Activated naive CD4-positive, alpha-beta T cell treated with anti-CD3 and anti-CD28 coated beads, Interleukin-2, amount 50 U/mL, for 72 hours (primary cell): ENCODE measurements at regions not wholly inside any gene's neighbourhood (a gene's known extent, or its start where the extent isn't known, plus 50 kb on each side); places are given as distances from the start of the nearest gene placed in this dataset.
A peak's percentile ranks its signal among the peaks of the same experiment; 100 is the strongest.

Source experiments
- ATAC-seq, 2 donors: fragments of 150-1000 bp; cut with Tn5 transposase; 2 replicates each; pipeline ENCODE4 v1.10.0; 2021; ENCODE audit warnings: mild to moderate bottlenecking in 2 of 2, moderate library complexity in 2 of 2
- DNase-seq, 2 donors: peaks; one replicate each; pipeline ENCODE4 v3.0.0; 2021 to 2022; ENCODE audit warnings: low spot score in 2 of 2
- H3K27ac Mint-ChIP-seq, 2 donors: one replicate each; pipeline ENCODE4 v1.8.0; 2022; ENCODE audit warnings: mild to moderate bottlenecking in 2 of 2, mixed read lengths in 2 of 2
- H3K36me3 Mint-ChIP-seq, 2 donors: one replicate each; pipeline ENCODE4 v1.8.0; 2022; ENCODE audit warnings: mixed read lengths in 2 of 2
- H3K9me3 Mint-ChIP-seq, 2 donors: one replicate each; pipeline ENCODE4 v1.8.0; 2022; ENCODE audit warnings: mixed read lengths in 2 of 2

DNA sequence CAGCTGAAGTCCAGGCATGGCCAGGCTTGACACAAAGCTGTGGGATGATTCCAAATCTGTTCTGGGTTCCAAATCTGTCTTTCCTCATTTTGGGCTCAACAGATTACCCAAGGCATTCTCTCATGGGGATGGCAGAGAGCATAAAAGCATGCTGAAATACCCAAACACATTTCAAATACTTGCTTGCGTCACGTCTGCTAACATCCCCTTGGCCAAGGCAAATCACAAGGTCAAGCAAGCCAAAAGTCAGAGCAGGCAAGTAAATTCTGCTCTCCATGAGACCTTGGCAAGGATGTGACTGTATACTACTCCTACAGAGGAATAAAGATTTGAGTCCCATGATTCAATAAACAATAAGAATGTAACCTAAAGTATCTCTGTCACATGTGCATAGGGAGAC lies 306.7 kb downstream of the EPB41L4A start:
- DNase-seq (no peak), ATAC-seq (no peak)
- Mint-ChIP-seq H3K36me3 (no peaks in the 10 kb centered on the region), H3K27ac (no peak overlapping the region), H3K9me3 (no peaks in the 10 kb centered on the region)

DNA sequence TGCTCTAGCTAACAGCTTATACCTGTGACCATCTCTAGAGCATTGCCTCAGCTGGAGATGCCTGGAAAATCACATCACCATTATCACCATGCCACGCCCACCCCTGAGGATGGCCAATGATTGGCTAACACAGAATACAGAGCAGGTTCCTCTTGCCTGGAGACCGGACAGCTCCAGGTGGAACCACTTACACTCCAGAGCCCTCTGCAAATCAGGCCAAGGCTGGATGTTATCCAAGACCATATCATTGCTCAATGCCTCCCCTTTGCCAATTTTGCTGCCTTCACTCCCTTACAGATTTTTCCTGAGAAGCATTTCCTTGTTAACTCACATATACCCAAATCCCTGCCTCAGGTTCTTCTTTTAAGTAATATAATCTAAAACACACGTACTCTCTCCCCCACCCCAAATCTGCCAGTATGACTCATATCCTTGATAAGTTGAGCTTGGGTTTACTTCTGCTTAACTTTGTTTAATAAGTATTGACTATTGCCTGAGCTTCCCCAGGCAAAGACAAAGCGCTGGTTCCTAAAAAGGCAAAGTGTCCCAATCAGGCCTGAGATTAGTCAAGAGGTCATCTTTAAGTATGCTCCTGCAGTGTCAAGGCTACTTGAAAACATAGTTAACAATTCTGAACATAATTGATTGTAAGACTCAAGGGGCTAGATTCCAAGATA lies 309.6 kb downstream of the EPB41L4A start:
- H3K36me3 Mint-ChIP-seq: no peaks in the 10 kb centered on the region
- no peaks in the 10 kb centered on the region for H3K9me3 Mint-ChIP-seq
- ATAC-seq (no peak), DNase-seq (no peak)
- H3K27ac Mint-ChIP-seq: no peak overlapping the region

DNA sequence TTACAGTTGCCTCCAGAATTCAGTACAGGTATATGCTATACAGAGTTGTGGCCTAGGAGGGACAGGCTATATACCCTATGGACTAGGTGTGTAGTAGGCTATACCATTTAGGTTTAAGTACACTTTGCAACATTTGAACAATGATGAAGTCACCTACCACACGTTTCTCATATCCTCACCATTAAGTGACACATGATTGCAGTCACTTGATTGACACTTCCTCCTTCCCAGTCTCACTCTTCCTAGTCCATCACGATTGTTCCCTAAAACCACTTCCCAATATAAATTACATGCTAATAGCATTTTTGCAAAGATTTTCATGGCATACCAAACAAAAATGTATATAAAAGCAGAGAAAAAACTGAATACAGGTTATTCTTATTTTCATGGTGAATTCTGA lies 312.2 kb downstream of the EPB41L4A start:
- Mint-ChIP-seq H3K36me3 (no peaks in the 10 kb centered on the region), H3K9me3 (no peaks in the 10 kb centered on the region), H3K27ac (no peak overlapping the region)
- ATAC-seq (no peak), DNase-seq (no peak)

DNA sequence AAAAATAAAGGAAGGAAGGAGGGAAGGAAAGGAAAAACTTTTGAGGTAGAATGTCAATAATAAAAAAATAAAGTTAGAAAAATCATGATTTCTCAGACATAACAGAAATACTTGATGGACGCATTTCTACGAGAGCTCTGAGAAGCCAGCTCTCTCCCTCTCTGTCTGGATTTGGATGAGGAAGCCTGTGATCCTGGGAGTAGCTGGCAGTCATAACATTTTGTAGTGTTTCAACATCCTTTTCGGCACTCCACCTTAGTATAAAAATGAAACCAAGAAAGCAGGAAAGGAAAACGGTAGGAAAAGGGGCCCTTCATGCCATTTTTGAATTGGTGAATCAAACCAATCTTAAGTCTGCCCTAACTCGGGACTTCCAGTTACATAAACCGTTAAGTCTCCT lies 321.3 kb downstream of the EPB41L4A start:
- ATAC-seq: no peak
- peaks cover 0 to 3% of the 10 kb centered on the region in 2 donors for H3K9me3 Mint-ChIP-seq
- no peak for DNase-seq
- H3K27ac Mint-ChIP-seq: no peak overlapping the region
- H3K36me3 Mint-ChIP-seq: no peaks in the 10 kb centered on the region

DNA sequence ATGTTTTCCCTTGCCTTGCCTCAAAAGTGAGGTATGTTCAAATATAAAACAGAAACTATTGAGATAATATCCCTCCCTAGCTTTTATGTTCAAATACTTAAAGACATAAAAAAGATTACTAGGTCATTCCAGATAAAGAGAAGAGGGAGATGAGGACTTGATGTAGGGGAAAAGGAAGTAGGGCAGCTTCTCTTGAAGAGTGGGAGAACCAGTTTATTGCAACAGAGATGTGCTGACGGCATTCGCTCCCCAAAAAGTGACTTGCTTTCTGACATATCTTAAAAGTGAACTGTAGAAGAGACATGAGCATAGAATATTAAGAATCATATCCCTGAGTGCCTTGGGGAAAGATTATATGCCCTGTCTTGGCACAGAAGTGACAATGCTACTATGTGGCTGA lies 330.2 kb upstream of the NREP start:
- DNase-seq: no peak
- H3K27ac Mint-ChIP-seq: no peak overlapping the region
- H3K36me3 Mint-ChIP-seq: no peaks in the 10 kb centered on the region
- ATAC-seq: no peak
- no peaks in the 10 kb centered on the region for H3K9me3 Mint-ChIP-seq

DNA sequence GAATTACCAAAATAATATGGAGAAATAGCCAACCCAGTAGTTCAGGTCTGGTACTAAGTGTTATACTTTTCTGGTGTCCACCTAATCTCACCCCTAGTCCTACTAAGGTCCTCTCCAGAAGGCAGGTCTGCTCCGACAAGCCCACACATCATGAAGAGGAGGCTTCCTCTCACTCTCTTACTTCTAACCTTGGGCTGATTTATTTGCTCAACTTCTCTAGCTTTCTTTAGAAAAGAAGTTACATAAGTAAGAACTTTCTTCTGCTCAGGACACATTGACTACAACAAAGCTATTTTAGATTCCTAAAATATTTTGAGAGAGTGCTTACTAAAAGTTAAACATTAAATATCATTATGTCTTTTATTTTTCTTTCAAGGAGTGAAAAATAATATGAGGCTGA lies 329.7 kb upstream of the NREP start:
- Mint-ChIP-seq H3K27ac (no peak overlapping the region), H3K36me3 (no peaks in the 10 kb centered on the region), H3K9me3 (no peaks in the 10 kb centered on the region)
- DNase-seq: no peak
- no peak for ATAC-seq

DNA sequence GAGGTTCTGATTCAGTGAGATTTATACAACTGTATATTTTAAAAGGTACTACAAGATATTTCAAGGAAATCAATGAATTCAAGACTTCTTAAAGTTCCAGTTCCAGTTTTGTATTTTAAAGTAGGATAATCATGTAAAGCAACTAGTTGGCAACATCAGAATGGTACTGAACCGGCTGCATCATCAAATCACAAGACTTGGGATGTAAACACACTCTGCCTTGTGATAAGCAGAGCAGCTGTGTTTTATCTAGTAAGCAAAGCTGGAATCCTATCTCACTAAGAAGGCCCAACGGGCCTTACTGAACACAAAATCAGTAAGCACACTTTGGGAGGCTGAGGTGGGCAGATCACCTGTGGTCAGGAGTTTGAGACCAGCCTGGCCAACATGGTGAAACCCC lies 327.2 kb upstream of the NREP start:
- Mint-ChIP-seq H3K9me3 (no peaks in the 10 kb centered on the region), H3K27ac (no peak overlapping the region), H3K36me3 (no peaks in the 10 kb centered on the region)
- ATAC-seq: no peak
- no peak for DNase-seq

DNA sequence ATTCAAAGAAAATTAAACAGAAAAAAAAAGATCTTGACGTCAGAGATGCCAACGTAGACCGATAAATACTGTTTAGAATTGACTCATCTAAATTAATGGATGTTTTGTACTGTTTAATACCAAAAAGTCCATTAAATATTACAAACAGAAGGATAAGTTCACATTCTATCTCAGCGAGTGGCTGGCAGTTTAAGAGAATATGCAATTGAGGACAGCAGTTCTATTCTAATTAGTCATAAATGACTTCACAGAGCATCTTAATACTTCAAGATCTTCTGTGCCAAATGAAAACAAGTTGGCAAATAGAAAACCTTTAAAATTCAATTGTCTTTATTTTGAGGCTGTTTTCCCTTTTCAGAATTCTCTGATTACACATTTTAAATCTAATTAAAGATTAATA lies 326.6 kb upstream of the NREP start:
- DNase-seq: no peak
- Mint-ChIP-seq H3K27ac (no peak overlapping the region), H3K36me3 (no peaks in the 10 kb centered on the region), H3K9me3 (no peaks in the 10 kb centered on the region)
- ATAC-seq: no peak

DNA sequence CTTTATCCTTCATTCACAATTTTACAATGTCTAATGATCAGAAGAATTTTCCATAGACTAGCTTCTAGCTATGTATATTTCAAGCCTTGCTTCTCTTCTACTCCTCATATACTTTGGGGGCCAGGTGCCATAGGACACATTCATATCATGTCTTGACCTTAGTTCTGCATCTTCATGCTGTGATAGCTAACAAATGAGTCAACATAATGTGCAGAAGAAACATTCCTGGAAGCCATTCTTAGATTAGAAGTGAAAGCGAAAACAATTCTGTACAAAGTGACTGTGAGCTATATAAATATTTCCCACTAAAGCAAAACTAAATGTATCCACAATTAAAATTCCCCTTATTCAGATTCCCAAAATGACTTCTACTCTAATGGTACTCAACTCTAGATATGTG lies 320.2 kb upstream of the NREP start:
- ATAC-seq: peak in 1 of 2 donors; percentile 47
- H3K9me3 Mint-ChIP-seq: peaks cover 0 to 3% of the 10 kb centered on the region in 2 donors
- H3K27ac Mint-ChIP-seq: no peak overlapping the region
- no peaks in the 10 kb centered on the region for H3K36me3 Mint-ChIP-seq
- no peak for DNase-seq

DNA sequence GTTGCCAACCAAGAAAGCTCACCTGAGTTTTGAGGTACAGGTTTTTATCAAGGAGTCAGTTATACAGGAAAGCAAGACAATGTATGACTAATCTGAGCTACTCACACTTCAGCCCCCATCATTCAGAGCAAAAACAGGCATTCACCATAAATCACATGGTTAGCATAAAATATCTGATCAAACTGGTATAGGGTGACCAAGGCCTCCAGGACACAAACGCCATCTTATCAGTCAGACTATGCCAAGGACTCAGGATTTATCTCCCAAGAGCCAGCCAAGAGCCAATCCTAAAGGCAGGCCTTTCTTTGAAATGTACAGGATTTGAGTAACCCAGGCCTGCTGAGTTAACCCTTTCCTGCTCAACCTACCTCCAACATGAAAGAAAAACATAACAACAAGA lies 313.0 kb upstream of the NREP start:
- no peaks in the 10 kb centered on the region for H3K9me3 Mint-ChIP-seq
- DNase-seq (no peak), ATAC-seq (no peak)
- H3K27ac Mint-ChIP-seq: no peak overlapping the region
- H3K36me3 Mint-ChIP-seq: no peaks in the 10 kb centered on the region

DNA sequence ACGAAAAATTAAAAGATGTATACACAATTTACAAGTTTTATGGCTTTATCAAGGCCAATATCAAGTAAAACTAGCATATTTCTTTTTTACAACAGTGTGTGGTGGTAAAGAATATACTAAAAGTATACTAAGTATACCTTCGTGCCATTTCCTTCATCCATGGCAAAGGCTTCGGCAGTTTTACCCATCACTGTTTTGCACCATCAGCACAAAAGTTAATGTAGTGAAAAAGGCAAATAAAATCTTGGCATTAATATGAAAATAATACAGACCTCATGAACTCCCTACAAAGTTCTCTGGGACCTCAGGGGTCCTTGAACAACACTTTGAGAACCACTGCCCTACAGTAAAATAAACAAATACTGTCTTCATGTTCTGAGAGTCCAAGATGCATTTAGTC lies 312.3 kb upstream of the NREP start:
- ATAC-seq: no peak
- no peak overlapping the region for H3K27ac Mint-ChIP-seq

DNA sequence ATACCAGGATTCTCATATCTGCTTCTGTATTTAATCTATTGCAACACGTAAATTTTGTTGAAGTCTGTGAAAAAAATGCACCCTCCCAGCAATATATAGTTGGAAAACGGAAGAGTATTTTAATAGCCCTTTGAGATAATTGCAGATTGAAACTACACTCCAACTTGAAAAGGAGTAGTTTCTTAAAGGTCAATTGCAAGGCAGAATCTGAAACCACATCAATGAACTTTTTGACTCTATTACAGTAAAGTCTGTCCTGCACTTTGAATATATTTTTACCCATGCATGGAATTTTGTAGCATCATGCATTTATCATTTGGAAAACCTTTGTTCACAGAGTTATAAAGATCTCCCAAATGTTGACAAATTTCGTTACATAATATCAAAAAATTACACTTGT lies 311.6 kb upstream of the NREP start:
- ATAC-seq (no peak), DNase-seq (no peak)
- no peaks in the 10 kb centered on the region for H3K9me3 Mint-ChIP-seq
- H3K36me3 Mint-ChIP-seq: no peaks in the 10 kb centered on the region
- H3K27ac Mint-ChIP-seq: no peak overlapping the region

More for the DNA sequence above, 312.3 kb upstream of the NREP start:
- no peak for DNase-seq
- H3K9me3 Mint-ChIP-seq: no peaks in the 10 kb centered on the region
- no peaks in the 10 kb centered on the region for H3K36me3 Mint-ChIP-seq

DNA sequence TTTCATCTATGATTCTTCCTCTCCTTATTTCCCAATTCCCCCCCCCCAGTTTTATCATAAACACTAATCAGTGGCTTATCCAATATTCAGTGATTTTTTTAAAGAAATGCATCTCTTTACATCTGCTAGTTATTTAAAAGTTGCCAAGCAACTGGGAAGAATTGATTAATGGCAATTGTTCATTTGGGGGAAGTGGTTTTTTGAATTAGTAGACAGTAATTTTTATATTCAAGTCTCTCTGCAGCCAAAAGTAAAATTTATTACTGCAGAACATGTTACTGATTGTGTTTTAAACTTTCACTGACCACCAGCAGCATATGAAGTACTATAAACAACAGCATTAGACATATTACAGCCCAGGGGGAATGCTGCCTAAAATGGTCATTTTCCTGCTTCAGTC lies 308.8 kb upstream of the NREP start:
- ATAC-seq (no peak), DNase-seq (no peak)
- Mint-ChIP-seq H3K27ac (no peak overlapping the region), H3K9me3 (no peaks in the 10 kb centered on the region), H3K36me3 (no peaks in the 10 kb centered on the region)

DNA sequence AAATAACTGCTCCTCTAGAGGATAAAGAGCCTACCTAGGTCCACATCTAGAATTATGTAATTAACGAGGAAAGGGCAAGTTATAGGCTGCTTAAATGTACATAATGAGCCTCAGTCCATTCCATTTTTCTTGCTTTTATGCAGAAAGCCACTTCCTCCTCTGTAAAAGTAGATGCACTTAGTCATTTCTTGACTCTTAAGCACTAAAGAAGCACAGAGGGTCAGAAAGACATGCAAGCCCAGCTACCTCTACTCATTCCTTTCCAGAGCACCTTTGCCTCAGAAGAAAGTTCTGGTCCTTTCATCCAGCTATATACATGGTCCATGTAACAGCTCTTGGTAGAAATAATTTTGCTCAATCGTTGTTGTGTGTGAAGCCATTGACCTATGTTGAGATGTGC lies 308.0 kb upstream of the NREP start:
- Mint-ChIP-seq H3K9me3 (no peaks in the 10 kb centered on the region), H3K27ac (no peak overlapping the region), H3K36me3 (no peaks in the 10 kb centered on the region)
- DNase-seq (no peak), ATAC-seq (no peak)

DNA sequence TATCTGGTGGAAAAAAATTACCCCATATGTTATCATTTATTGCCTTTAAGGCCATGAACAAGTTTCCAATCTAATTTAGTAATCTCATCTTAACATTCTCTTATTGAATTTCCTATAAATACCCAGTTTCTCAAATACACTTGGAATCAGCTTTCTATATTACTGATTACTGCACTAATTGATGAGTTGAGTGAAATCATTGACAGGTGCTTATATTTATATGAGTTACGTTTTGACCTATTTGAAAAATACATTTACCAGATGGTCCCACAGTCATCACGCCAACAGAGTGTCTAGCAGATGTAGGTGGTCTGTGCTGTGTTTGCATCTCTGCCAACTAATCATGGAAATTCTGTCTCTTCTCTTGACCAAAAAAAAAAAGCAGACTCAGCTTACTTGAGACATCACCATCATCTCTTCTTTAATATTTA lies 307.3 kb upstream of the NREP start:
- DNase-seq (no peak), ATAC-seq (no peak)
- H3K36me3 Mint-ChIP-seq: no peaks in the 10 kb centered on the region
- H3K27ac Mint-ChIP-seq: no peak overlapping the region
- H3K9me3 Mint-ChIP-seq: no peaks in the 10 kb centered on the region

DNA sequence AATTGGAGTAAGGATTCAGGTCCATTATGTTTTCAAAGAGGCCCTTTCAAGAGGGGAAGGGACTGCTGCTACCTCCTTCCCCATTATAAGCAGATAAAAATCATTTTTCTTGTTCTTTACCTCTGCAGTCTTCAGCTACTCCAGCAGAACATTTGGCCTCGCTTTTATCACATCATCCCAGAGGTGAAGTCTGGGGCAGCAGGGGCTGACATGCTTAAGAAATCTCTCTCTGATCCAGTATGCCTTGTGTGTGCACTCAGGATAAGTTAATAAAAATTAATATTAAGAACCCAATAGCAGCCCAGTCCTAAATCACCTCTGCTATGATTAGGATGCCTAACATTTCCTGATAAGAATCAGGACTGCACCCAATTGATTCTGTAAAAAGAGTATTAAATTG lies 306.9 kb upstream of the NREP start:
- Mint-ChIP-seq H3K27ac (no peak overlapping the region), H3K9me3 (no peaks in the 10 kb centered on the region), H3K36me3 (no peaks in the 10 kb centered on the region)
- DNase-seq (no peak), ATAC-seq (no peak)

DNA sequence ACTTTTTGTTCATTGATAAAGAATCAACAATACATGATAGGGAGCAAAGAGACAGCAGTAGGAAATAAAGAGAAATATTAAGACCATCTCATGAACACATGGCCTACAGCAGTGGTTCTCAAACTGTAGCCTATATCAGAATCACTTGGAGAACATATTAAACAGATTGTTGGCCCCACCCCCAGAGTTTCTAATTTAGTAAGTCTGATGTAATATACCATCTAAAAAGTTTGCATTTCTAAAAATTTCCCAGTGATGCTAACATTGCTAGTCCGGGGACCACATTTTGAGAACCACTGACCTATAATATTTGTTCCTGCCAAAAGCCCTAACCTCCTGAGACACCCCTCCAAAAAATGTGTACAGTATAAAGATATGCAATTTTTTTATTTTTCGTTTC lies 306.2 kb upstream of the NREP start:
- Mint-ChIP-seq H3K36me3 (no peaks in the 10 kb centered on the region), H3K27ac (no peak overlapping the region), H3K9me3 (no peaks in the 10 kb centered on the region)
- no peak for ATAC-seq
- no peak for DNase-seq

DNA sequence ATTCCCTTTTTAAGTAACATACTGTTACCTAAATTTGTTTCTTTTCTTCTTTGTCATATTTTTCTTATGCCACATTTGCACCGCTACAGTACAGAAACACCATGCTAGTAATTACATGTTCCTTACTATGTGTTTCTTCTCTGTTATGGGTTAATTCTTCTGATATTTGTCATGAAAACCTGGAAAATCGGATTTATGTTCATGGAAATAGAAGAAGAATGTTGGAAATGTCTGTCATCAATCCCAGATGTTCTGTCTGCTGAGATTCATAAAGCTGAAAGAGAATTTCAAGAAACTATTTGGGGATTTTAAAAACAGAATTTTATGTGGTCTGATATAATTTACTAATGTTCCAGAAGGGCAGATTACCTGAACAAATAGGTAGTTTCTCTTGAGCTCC lies 305.2 kb upstream of the NREP start:
- H3K27ac Mint-ChIP-seq: no peak overlapping the region
- ATAC-seq (no peak), DNase-seq (no peak)
- no peaks in the 10 kb centered on the region for H3K36me3 Mint-ChIP-seq
- no peaks in the 10 kb centered on the region for H3K9me3 Mint-ChIP-seq

DNA sequence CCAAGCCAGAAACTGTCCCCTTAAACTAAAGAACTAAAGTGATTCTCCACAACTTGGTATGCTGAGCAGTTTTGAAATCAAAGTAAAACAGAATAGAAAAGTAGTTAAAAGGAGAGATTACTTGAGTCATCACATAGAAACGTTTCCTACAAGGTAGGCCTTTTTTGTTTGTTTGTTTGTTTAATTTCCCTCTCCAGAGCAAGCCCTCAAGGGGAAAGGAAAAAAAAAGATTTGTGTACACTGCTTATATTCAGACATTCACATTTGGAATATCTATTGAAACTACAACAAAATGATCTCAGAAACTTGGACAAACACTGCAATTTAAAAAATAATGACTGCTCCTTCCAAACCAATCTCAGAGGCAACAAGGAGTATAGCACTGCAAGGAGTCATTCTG lies 304.7 kb upstream of the NREP start:
- ATAC-seq (no peak), DNase-seq (no peak)
- no peaks in the 10 kb centered on the region for H3K36me3 Mint-ChIP-seq
- no peaks in the 10 kb centered on the region for H3K9me3 Mint-ChIP-seq
- no peak overlapping the region for H3K27ac Mint-ChIP-seq
